ENCODE measurements at regions not wholly inside any gene's neighbourhood (a gene's known extent, or its start where the extent isn't known, plus 50 kb on each side); places are given as distances from the start of the nearest gene placed in this dataset.

DNA sequence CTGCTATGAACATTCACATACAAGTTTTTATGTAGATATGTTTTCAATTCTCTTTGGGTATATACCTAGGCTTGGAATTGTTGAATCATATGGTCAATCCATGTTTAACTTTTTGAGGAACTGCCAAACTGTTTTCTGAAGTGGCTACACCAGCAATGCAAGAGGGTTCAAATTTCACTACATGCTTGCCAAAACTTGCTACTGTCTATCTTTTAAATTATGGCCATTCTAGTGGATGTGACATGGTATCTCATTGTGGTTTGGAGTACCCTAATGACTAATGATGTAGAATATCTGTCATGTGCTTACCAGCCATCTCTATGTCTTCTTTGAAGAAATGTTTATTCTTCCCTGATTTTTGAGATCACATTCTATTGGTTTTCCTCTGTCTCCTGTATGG, 860.3 kb downstream of the DIAPH3 start:
- no peaks in the 10 kb centered on the region for H3K4me1 Mint-ChIP-seq

More for the DNA sequence above, 860.3 kb downstream of the DIAPH3 start:
- no peak overlapping the region for H3K27ac Mint-ChIP-seq
- Histone ChIP-seq H4K5ac (ENCODE audit: insufficient read length, low read depth, low read length) (no peak overlapping the region), H2BK5ac (ENCODE audit: insufficient read length, low read length) (no peak overlapping the region), H3K4me1 (ENCODE audit: insufficient read depth, low read length) (no peaks in the 10 kb centered on the region), H3K27me3 (ENCODE audit: insufficient read depth, low read length) (no peaks in the 10 kb centered on the region; the same call in 1 of the 2 replicates), H4K91ac (ENCODE audit: insufficient read length, low read depth, low read length) (no peak overlapping the region), H4K8ac (replicated peaks; ENCODE audit: insufficient read length, low read depth, low read length) (no peak overlapping the region), H3K9ac (ENCODE audit: extremely low read depth, insufficient read length, low read length) (no peak overlapping the region), H3K18ac (ENCODE audit: insufficient read length, low read depth, low read length) (no peak overlapping the region), H3K27ac (ENCODE audit: insufficient read length, low read depth, low read length) (no peak overlapping the region), H2BK20ac (ENCODE audit: low read depth, low read length, poor library complexity, severe bottlenecking) (no peak overlapping the region), H3T11ph (ENCODE audit: low read length) (no peak overlapping the region), H3K79me1 (ENCODE audit: insufficient read depth, low read depth, low read length, poor library complexity, severe bottlenecking) (no peaks in the 10 kb centered on the region), H4K20me1 (ENCODE audit: control insufficient read depth, insufficient read depth, insufficient read length) (no peaks in the 10 kb centered on the region), H3K9me3 (ENCODE audit: control insufficient read depth, low read depth, low read length) (no peaks in the 10 kb centered on the region), H2AK5ac (ENCODE audit: insufficient read length, low read length) (no peak overlapping the region), H3K4me2 (ENCODE audit: insufficient read depth, insufficient read length, low read length) (no peak overlapping the region), H3K4ac (ENCODE audit: low read depth, low read length) (no peak overlapping the region), H3K56ac (ENCODE audit: insufficient read length, low read depth, low read length) (no peak overlapping the region), H3K79me2 (ENCODE audit: insufficient read depth, low read length) (no peaks in the 10 kb centered on the region), H3K23me2 (ENCODE audit: insufficient read length, low read depth, low read length, poor library complexity, severe bottlenecking) (no peaks in the 10 kb centered on the region), H3K14ac (ENCODE audit: insufficient read depth, low read length) (no peak overlapping the region), H2BK120ac (ENCODE audit: low read depth, low read length, poor library complexity, severe bottlenecking) (no peak overlapping the region), H3K23ac (ENCODE audit: insufficient read length, low read depth, low read length) (no peak overlapping the region), H2BK15ac (ENCODE audit: low read depth, low read length) (no peak overlapping the region), H2AFZ (ENCODE audit: low read length) (no peak overlapping the region), H2BK12ac (ENCODE audit: insufficient read length, low read depth, low read length) (no peak overlapping the region)
- peaks cover 0 to 14% (median 5%) of the 10 kb centered on the region in 3 experiments; a peak in 5 of 7 replicates for H3K36me3 Mint-ChIP-seq (ENCODE audit: insufficient read depth in 1 of 3, low read depth in 3 of 3)
- no peaks in the 10 kb centered on the region for H3K27me3 Mint-ChIP-seq (ENCODE audit: low read depth)
- DNase-seq: no peak
- H3K9me3 Mint-ChIP-seq: peaks cover 8 to 9% of the 10 kb centered on the region in 2 experiments; a peak in 3 of 5 replicates
- no peak overlapping the region for H3K4me3 Mint-ChIP-seq
- TF ChIP-seq CTCF (conservative IDR thresholded peaks at IDR 0.05): no peak
